GM11168 (cell line): ENCODE measurements at regions not wholly inside any gene's neighbourhood (a gene's known extent, or its start where the extent isn't known, plus 50 kb on each side); places are given as distances from the start of the nearest gene placed in this dataset.
"Not testable (repeated sequence)": the region's sequence is repeated elsewhere in the genome, so short reads cannot be mapped to it uniquely, and the experiment has no call there.

Experiments used
- in situ Hi-C: fragments of 300-500 bp; cut with MboI; formaldehyde crosslinking; loops from one replicate; pipeline ENCODE4 v1.12.0; 2022; ENCODE audit warnings: low sequenced_read_pairs; ENCODE audit not compliant: unreplicated experiment

GRCh38 chr7:112587504-112587903, 106.7 kb downstream of the LSMEM1 start:
- in situ Hi-C loops, result no loop called here

GRCh38 chr7:112592565-112593263, 111.9 kb downstream of the LSMEM1 start:
- in situ Hi-C loops, result not testable (repeated sequence)

GRCh38 chr7:112594397-112594796, 113.6 kb downstream of the LSMEM1 start:
- in situ Hi-C loops, result no loop called here

GRCh38 chr7:112596260-112596659, 115.5 kb downstream of the LSMEM1 start:
- in situ Hi-C loops, result no loop called here

- in situ Hi-C loops, result no loop called here
Measured at GRCh38 chr7:112596981-112597380, 116.2 kb downstream of the LSMEM1 start.

GRCh38 chr7:112603673-112604072, 122.9 kb downstream of the LSMEM1 start:
- in situ Hi-C loops, result no loop called here

- in situ Hi-C loops, result no loop called here
Measured at GRCh38 chr7:112610636-112611035, 129.8 kb downstream of the LSMEM1 start.

- in situ Hi-C loops, result no loop called here
Measured at GRCh38 chr7:112615701-112616100, 134.9 kb downstream of the LSMEM1 start.

DNA sequence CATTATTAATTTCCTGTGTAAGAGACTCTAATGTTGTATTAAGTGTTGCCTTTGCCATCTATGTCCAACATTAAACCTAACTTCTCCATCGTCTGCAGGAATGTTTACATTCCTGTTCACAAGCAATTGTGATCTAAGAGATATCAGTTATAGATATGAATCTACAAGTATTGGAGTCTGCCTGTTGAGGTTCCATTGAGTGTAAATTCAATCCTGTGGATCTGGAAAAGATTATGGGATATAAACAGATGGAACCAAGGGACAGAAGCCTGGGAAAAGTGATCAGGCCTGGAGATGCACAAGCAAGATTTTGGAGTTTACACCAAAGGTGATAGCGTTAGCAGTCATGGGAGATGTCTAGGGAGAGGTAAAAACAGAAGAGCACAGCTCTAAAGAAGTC, 135.5 kb downstream of the LSMEM1 start:
- in situ Hi-C loops, result no loop called here

DNA sequence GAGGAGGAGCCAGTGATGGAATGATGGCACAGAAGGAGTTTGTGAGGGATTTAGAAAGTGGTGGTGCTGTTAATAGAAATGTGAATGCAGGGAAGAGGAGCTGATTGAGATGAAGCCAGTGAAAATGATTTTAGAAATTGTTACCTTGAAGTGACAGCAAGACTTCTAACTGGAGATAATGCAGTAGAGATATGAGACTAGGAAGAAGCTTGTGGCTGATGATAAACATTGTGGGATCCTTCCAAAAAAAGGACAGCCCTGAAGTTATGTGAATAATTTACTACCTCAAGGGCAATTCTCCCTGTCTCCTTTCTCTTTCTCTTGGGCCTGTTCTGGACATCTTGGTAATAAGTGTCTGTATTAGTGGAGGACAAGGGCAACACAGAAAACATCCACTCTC, 138.6 kb downstream of the LSMEM1 start:
- in situ Hi-C loops, result no loop called here

DNA sequence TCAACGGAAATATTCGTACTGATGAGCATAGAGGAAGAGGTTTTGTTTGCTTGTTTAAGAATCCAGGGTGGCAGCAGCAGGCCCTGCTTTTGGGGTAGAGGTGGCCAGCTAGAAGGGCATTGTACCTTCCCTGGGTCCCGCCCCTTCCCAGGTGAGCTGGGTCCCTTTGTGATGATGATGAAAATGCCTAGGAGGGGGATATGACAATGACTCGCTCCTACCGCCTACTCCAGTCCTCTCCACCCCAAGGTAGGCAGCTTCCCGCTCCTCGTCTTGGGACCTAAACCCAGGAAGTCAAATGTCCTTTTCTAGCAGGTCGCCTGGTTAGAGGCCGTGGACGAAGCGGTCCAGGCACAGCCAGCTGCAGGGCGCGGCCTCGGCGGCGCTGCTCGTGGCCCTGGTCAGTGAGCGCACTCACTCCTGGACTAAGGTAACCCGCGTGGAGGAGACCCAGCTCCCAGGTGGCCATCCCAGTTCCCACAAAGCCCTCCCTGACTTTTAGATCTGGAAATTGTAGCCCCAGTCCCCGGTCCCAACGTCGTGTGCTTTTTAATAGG, 141.4 kb downstream of the LSMEM1 start:
- in situ Hi-C loops, result no loop called here

DNA sequence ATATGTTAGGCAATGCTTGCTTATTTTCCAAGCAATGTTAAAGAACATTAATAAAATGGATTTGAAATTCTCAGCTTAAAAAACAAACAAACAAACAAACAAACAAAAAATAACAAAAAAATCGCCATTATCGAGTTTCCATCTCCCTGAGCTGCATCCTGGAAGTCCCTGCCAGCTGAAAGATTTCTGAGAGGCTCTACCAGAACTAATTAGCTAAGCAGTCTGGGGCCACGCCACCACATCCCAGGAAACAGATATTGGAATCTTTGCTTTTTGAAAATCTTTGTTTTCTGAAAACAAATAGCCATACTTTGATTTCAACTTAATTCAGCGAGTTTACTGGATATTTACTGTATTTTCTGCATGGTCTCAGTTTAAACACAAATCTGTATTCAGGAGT, 143.6 kb downstream of the LSMEM1 start:
- in situ Hi-C loops, result no loop called here

DNA sequence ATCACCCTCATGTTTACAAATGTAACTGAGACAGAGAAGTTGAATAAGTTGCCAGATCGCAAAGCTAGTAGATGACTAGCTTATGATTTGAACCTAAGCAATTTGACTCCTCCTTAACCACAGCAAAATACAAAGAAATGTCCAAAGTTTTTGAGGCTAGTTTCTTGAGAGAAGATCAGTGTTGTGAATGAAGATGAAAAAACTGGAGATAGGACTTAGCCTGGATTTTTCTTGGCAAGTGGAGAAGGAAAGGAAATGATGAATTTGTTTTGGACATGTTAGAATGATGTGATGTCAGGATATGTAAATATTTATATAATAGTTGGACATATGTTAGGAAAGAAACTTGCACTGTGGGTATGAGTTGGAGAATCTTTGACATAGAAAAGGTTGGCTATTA, 149.8 kb downstream of the LSMEM1 start:
- in situ Hi-C loops, result no loop called here

- in situ Hi-C loops, result no loop called here
Measured at GRCh38 chr7:112634107-112634506, 153.3 kb downstream of the LSMEM1 start.

- in situ Hi-C loops, result no loop called here
Measured at GRCh38 chr7:112635742-112636141, 154.5 kb downstream of the TMEM168 start.

DNA sequence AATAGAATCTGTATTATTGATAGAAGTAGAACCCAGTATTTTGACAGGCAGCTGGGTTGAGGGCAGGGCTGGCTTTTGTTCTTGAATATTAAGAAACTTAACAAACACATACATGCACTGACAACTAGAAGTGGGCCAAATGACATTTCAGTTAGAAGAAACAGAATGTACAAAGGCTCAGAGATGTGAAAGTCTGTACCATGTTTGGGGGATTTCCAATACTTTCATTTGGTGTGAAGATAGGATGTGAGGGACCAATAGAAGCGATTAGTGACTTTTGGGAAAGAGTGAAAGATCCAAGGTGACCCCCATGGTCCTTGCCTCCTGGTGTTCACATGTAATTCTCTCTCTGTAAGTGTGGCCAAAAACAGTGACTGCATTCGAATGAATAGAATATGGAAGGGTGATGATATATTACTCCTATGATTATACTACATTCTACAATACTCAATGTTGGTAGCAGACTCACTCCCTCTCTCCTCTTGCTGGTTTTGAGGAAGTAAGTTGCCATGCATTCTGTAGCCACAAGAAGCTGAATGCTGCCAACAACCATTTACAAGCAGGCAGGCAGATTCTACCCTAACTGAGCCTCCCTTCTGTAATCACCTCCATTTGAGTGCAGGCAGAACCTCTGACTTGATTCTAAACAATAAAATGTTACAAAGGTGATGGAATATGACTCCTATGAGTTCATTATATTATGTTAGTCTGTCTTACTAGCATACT, 151.4 kb downstream of the TMEM168 start:
- in situ Hi-C loops, result no loop called here

DNA sequence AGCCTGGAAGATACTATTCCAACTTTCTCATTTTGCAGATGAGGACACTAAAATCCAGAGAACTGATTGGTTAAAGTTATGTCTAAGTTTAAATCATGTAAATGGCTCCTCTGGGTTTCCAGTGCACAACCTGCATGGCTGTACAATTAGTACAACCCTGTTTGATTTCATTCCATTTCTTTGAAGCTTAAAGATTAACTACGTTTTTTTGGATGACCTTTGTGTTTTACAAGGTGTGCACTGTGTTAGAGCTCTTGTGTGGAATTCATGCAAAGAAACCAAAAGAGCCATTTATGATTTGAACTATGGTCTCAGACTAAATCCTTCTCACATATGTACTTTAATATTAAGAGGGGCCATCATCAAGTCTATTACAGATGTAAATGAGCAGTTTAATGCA, 149.5 kb downstream of the TMEM168 start:
- in situ Hi-C loops, result no loop called here

DNA sequence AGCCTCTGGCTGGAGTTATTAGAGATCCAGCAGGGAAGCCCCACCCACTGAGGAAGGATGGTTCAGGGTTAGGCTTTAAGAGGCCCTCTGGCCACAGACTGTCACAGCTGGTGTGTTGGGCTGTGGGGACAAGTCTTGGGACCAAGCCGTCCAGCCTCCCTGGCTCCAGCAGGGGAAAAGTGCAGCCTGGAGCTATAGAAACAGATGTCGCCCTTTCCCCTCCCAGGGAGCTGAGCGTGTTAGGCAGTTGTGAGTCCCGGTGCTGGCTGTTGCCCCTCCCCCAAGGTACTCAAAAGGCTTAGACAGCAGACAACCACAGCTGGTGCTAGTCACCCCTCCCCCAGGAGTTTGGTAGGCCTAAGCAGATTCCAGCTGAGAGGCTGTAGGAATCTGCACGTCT, 143.4 kb downstream of the TMEM168 start:
- in situ Hi-C loops, result no loop called here

GRCh38 chr7:112648781-112649180, 141.4 kb downstream of the TMEM168 start:
- in situ Hi-C loops, result no loop called here

DNA sequence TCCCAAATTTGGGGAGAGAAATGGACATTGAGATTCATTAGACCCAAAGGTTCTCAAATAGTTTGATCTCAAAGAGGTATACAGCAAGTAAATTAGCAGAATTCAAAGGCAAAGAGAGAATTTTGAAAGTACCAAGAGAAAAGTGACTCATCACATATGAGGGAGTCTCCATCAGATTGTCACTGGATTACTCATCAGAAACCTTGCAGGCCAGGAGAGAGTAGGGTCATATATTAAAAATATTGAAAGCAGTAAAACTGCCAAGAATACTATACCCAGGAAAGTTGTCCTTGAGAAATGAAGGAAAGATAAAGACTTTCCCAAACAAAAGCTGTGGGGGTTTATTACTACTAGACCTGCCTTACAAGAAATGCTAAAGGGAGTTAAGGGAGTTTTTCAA, 140.6 kb downstream of the TMEM168 start:
- in situ Hi-C loops, result no loop called here

- in situ Hi-C loops, result no loop called here
Measured at GRCh38 chr7:112654322-112655216, 135.6 kb downstream of the TMEM168 start.
